GM12878 (cell line): ENCODE measurements at regions not wholly inside any gene's neighbourhood (a gene's known extent, or its start where the extent isn't known, plus 50 kb on each side); places are given as distances from the start of the nearest gene placed in this dataset.

Source experiments
- ATAC-seq: fragments of 200-7000 bp; cut with Tn5 transposase; 3 replicates; pipeline ENCODE4 v1.9.1; 2020; ENCODE audit warnings: mild to moderate bottlenecking, moderate library complexity
- BruUV-seq: library from RNA; stranded (reverse); fragments of 400-500 nt; replicated peaks from 2 replicates; lab custom pipeline; 2021; lab: Mats Ljungman, UMichigan
- CTCF ChIA-PET: fragments of 300-600 bp; sonication (Branson Sonifier 250); formaldehyde crosslinking; extraction: SDS; loops from one replicate; lab custom pipeline; 2021; ENCODE audit warnings: inconsistent platforms; lab: Yijun Ruan, JAX
- POLR2A ChIA-PET: fragments of 350-600 bp; formaldehyde crosslinking; extraction: SDS; loops from one replicate; lab custom pipeline; 2021; ENCODE audit warnings: inconsistent platforms; lab: Charles Lee
- RAD21 ChIA-PET: fragments of 300-600 bp; sonication (Branson Sonifier 250); formaldehyde crosslinking; loops from one replicate; lab custom pipeline; 2023; ENCODE audit warnings: antibody characterized with exemption; ENCODE audit not compliant: unreplicated experiment; lab: Charles Lee
- SMC1A ChIA-PET: fragments of 300-600 bp; sonication (Branson Sonifier 250); formaldehyde crosslinking; loops from one replicate; lab custom pipeline; 2023; ENCODE audit not compliant: unreplicated experiment, uncharacterized antibody; lab: Charles Lee
- DNase-seq: peaks from one replicate; pipeline ENCODE4 v3.0.0-alpha.2; 2011; ENCODE audit warnings: low read depth, low spot score
- FAIRE-seq: peaks from 3 replicates; lab custom pipeline; 2011; peaks lifted over from hg19 to GRCh38; lab: Jason Lieb, UNC
- H2AFZ ChIP-seq: 2 replicates; pipeline ENCODE4 v1.6.0; 2011; ENCODE audit warnings: low read depth, low read length, control low read depth; ENCODE audit not compliant: control insufficient read depth
- H3K27ac ChIP-seq: 2 replicates; pipeline ENCODE4 v1.5.1; 2011; ENCODE audit warnings: control low read depth; ENCODE audit not compliant: control insufficient read depth, insufficient read depth
- H3K27me3 ChIP-seq, 2 experiments: replicated peaks in 1 of 2; 2 replicates each; pipeline versions ENCODE4 v1.6.0 to v1.6.1; 2011; ENCODE audit warnings: low read length in 1 of 2; ENCODE audit not compliant: control insufficient read depth in 2 of 2, insufficient read depth in 2 of 2
- H3K36me3 ChIP-seq, 2 experiments: 2 replicates each; pipeline ENCODE4 v1.5.1; 2011; ENCODE audit warnings: low read length in 1 of 2; ENCODE audit not compliant: control insufficient read depth in 2 of 2, insufficient read depth in 2 of 2
- H3K4me1 ChIP-seq: 2 replicates; pipeline ENCODE4 v1.6.1; 2011; ENCODE audit warnings: mild to moderate bottlenecking, low read length, moderate library complexity, mixed read lengths; ENCODE audit not compliant: control insufficient read depth, insufficient read depth
- H3K4me2 ChIP-seq: 2 replicates; pipeline ENCODE4 v1.6.0; 2011; ENCODE audit warnings: control low read depth; ENCODE audit not compliant: control insufficient read depth, insufficient read depth
- H3K4me3 ChIP-seq: fragments of 200-600 bp; sonication (generic); 2 replicates; pipeline ENCODE4 v1.5.1; 2016
- H3K79me2 ChIP-seq: 2 replicates; pipeline ENCODE4 v1.6.0; 2011; ENCODE audit warnings: low read length; ENCODE audit not compliant: control insufficient read depth, insufficient read depth
- H3K9ac ChIP-seq: 2 replicates; pipeline ENCODE4 v1.8.0; 2011; ENCODE audit warnings: low read length, control low read depth, mixed read lengths; ENCODE audit not compliant: control insufficient read depth, insufficient read depth
- H3K9me3 ChIP-seq: replicated peaks from 3 replicates; pipeline ENCODE4 v1.5.1; 2011; ENCODE audit warnings: mild to moderate bottlenecking, low read length; ENCODE audit not compliant: control insufficient read depth, insufficient read depth
- H4K20me1 ChIP-seq: 2 replicates; pipeline ENCODE4 v1.6.0; 2011; ENCODE audit not compliant: control insufficient read depth, insufficient read depth
- ASH2L ChIP-seq: fragments of 300-600, 200-600 bp; sonication (generic); IDR thresholded peaks from 2 replicates; pipeline ENCODE4 v1.6.1; 2017; ENCODE audit warnings: low read depth, mild to moderate bottlenecking, borderline replicate concordance
- BCLAF1 ChIP-seq: fragments of 450-650 bp; IDR thresholded peaks from 2 replicates; pipeline ENCODE4 v1.6.1; 2017; ENCODE audit warnings: antibody characterized with exemption, mild to moderate bottlenecking, moderate library complexity
- BMI1 ChIP-seq: fragments of 450-650 bp; IDR thresholded peaks from 2 replicates; pipeline ENCODE4 v1.6.1; 2016; ENCODE audit warnings: mild to moderate bottlenecking, moderate library complexity, borderline replicate concordance
- CBX5 ChIP-seq: sonication (generic); IDR thresholded peaks from 2 replicates; pipeline ENCODE4 v1.6.1; 2016; ENCODE audit warnings: low read depth, moderate library complexity, mild to moderate bottlenecking, inconsistent platforms
- DPF2 ChIP-seq: fragments of 450-650 bp; IDR thresholded peaks from 2 replicates; pipeline ENCODE4 v1.6.1; 2017; ENCODE audit warnings: mild to moderate bottlenecking
- KDM1A ChIP-seq: fragments of 200-600 bp; sonication (generic); IDR thresholded peaks from 2 replicates; pipeline ENCODE4 v1.6.1; 2016; ENCODE audit warnings: borderline replicate concordance
- MYC ChIP-seq: IDR thresholded peaks from 2 replicates; pipeline ENCODE4 v1.6.1; 2011; ENCODE audit warnings: mild to moderate bottlenecking, low read length, moderate library complexity, inconsistent platforms; ENCODE audit not compliant: insufficient read depth, insufficient replicate concordance, insufficient read length, severe bottlenecking
- NFIC ChIP-seq: IDR thresholded peaks from 2 replicates; pipeline ENCODE4 v1.6.1; 2012; ENCODE audit warnings: low read depth, mild to moderate bottlenecking, inconsistent platforms, low read length, moderate library complexity
- NFYA ChIP-seq: IDR thresholded peaks from 2 replicates; pipeline ENCODE4 v1.6.1; 2011; ENCODE audit warnings: low read depth, mild to moderate bottlenecking, low read length, improper control_type of control experiment, borderline replicate concordance
- NR2C1 ChIP-seq: fragments of 450-650 bp; IDR thresholded peaks from 2 replicates; pipeline ENCODE4 v1.6.1; 2017; ENCODE audit warnings: antibody characterized with exemption, mild to moderate bottlenecking, moderate library complexity
- NR2F1 ChIP-seq: fragments of 450-650 bp; conservative IDR thresholded peaks from 2 replicates; pipeline ENCODE4 v1.6.1; 2017; ENCODE audit warnings: mild to moderate bottlenecking
- RAD21 ChIP-seq: IDR thresholded peaks from 2 replicates; pipeline ENCODE4 v1.6.1; 2011; ENCODE audit warnings: mild to moderate bottlenecking, low read depth, low read length, moderate library complexity; ENCODE audit not compliant: insufficient read depth
- REST ChIP-seq: IDR thresholded peaks from 2 replicates; pipeline ENCODE4 v1.6.1; 2012; ENCODE audit warnings: mild to moderate bottlenecking, low read depth, low read length
- SMAD1 ChIP-seq: fragments of 450-650 bp; IDR thresholded peaks from 2 replicates; pipeline ENCODE4 v1.6.1; 2018; ENCODE audit warnings: mild to moderate bottlenecking, low read depth; ENCODE audit not compliant: partially characterized antibody
- SMC3 ChIP-seq: IDR thresholded peaks from 2 replicates; pipeline ENCODE4 v1.6.1; 2011; ENCODE audit warnings: low read length, improper control_type of control experiment, borderline replicate concordance
- USF2 ChIP-seq: IDR thresholded peaks from 2 replicates; pipeline ENCODE4 v1.6.1; 2011; ENCODE audit warnings: low read depth, low read length, improper control_type of control experiment, borderline replicate concordance
- ZNF24 ChIP-seq: fragments of 450-650 bp; IDR thresholded peaks from 2 replicates; pipeline ENCODE4 v1.6.1; 2017; ENCODE audit warnings: antibody characterized with exemption, mild to moderate bottlenecking
- WGBS: methylation state at CpG from one replicate; pipeline ENCODE4 v1.1.6; 2016; ENCODE audit warnings: low lambda C conversion rate; ENCODE audit not compliant: insufficient replicate concordance, insufficient coverage; ENCODE audit errors: missing lambda C conversion rate; 5-methylcytosine and 5-hydroxymethylcytosine counted together
- in situ Hi-C: fragments of 300-500 bp; cut with MboI; formaldehyde crosslinking; loops from 9 replicates; pipeline ENCODE4 v1.14.3; 2018; ENCODE audit warnings: mixed read lengths
- intact Hi-C: fragments of 100-400 bp; cut with micrococcal nuclease; formaldehyde crosslinking; loops from one replicate; pipeline ENCODE4 v1.14.2; 2022; ENCODE audit not compliant: unreplicated experiment

GRCh38 chr6:145546265-145546664 is 189.1 kb downstream of the EPM2A start (continued):
- TF ChIP-seq REST (no peak), NFYA (no peak), NR2C1 (no peak), CBX5 (no peak)

- H3K79me2 ChIP-seq, result no peaks in the 10 kb centered on the region
- WGBS, result 49% methylated on average over 4 of the region's 4 CpGs
- H3K36me3 ChIP-seq, result no peaks in the 10 kb centered on the region
- in situ Hi-C loops, result no loop called here
- CTCF ChIA-PET, result no interaction called here
- no peak overlapping the region for H3K27ac ChIP-seq
- no peaks in the 10 kb centered on the region for H3K27me3 ChIP-seq
- intact Hi-C loops, result no loop called here
- H3K9ac ChIP-seq, result no peak overlapping the region
- BruUV-seq, result no TSS peak
- H3K4me3 ChIP-seq, result no peak overlapping the region
- no peak for DNase-seq
- no peak overlapping the region for H2AFZ ChIP-seq
- H3K9me3 ChIP-seq, result no peaks in the 10 kb centered on the region
- POLR2A ChIA-PET, result no interaction called here
- FAIRE-seq, result no peak
- H3K4me1 ChIP-seq, result no peaks in the 10 kb centered on the region
- no peak overlapping the region for H3K4me2 ChIP-seq
- no peak for ATAC-seq
- SMC1A ChIA-PET, result no interaction called here
- H4K20me1 ChIP-seq, result no peaks in the 10 kb centered on the region
- RAD21 ChIA-PET, result no interaction called here
- TF ChIP-seq MYC (no peak), BCLAF1 (no peak), DPF2 (no peak), SMC3 (no peak), RAD21 (no peak), NR2F1 (no peak), USF2 (no peak), ASH2L (no peak), NFIC (no peak), ZNF24 (no peak), BMI1 (no peak), SMAD1 (no peak), KDM1A (no peak)
These were observed 187.6 kb downstream of the EPM2A start for GRCh38 chr6:145547594-145548335.
